HG02938 (cell line): ENCODE measurements at regions not wholly inside any gene's neighbourhood (a gene's known extent, or its start where the extent isn't known, plus 50 kb on each side); places are given as distances from the start of the nearest gene placed in this dataset.

Source experiments
- ATAC-seq: cut with Tn5 transposase; IDR thresholded peaks from one replicate; pipeline ENCODE4 v1.9.1; 2021; ENCODE audit warnings: mild to moderate bottlenecking, moderate library complexity; ENCODE audit not compliant: unreplicated experiment

DNA sequence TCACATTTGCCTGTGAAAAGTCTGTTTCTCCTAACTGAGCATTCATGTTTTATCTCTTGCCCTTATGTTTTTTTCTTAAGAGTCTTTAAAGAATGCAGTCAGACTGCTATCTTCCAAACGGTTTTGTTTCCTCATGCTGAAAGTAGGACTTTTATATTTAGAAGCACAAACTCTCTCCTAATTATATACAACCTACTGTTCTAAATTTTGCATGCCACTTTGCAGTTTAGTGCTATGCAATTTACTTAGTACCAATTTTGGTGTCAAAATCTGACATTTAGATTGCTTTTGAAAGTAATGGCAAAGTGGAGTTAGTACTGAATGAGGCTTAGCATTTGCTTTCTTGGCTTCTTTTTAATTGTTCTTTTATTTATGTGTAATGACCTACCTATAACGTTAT is 55.1 kb upstream of the PCDH20 start:
- no peak for ATAC-seq

DNA sequence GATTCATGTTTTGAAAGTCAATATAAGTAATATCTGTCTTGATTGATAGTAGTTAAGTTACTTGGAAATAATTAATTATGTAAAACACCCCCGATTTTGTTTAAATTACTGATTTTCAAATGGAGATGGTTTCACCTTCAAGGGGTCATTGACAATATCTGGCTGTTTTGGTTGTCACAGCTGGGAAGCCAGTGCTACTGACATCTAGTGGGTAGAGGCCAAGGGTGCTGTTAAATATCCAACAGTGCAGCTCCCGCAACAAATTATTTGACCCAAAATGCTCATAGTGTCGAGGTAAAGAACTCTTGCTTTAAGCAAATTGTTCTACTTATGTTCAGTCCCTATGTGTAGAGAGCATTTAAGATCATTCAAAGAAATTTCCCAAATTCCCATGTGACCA is 50.6 kb upstream of the PCDH20 start:
- no peak for ATAC-seq
